BLaER1 (cell line): ENCODE measurements at regions not wholly inside any gene's neighbourhood (a gene's known extent, or its start where the extent isn't known, plus 50 kb on each side); places are given as distances from the start of the nearest gene placed in this dataset.

Experiments used
- H3K27ac ChIP-seq: shearing (Covaris generic); formaldehyde crosslinking; 2 replicates; pipeline ENCODE4 v1.8.1; 2022
- H3K27me3 ChIP-seq: shearing (Covaris generic); formaldehyde crosslinking; 2 replicates; pipeline ENCODE4 v1.8.1; 2022
- H3K36me3 ChIP-seq: shearing (Covaris generic); formaldehyde crosslinking; 2 replicates; pipeline ENCODE4 v1.8.1; 2022
- H3K4me1 ChIP-seq: shearing (Covaris generic); formaldehyde crosslinking; 2 replicates; pipeline ENCODE4 v1.8.1; 2022
- H3K4me2 ChIP-seq: shearing (Covaris generic); formaldehyde crosslinking; 2 replicates; pipeline ENCODE4 v1.8.1; 2022
- H3K4me3 ChIP-seq: shearing (Covaris generic); formaldehyde crosslinking; 2 replicates; pipeline ENCODE4 v1.8.1; 2022
- H3K9ac ChIP-seq: shearing (Covaris generic); formaldehyde crosslinking; 2 replicates; pipeline ENCODE4 v1.8.1; 2022
- H3K9me3 ChIP-seq: shearing (Covaris generic); formaldehyde crosslinking; 2 replicates; pipeline ENCODE4 v1.8.1; 2022
- H4K20me1 ChIP-seq: shearing (Covaris generic); formaldehyde crosslinking; 2 replicates; pipeline ENCODE4 v1.8.1; 2022
- Cebpa-rat ChIP-seq: shearing (Covaris generic); IDR thresholded peaks from 2 replicates; pipeline ENCODE4 v1.8.1; 2022

GRCh38 chr17:56733833-56734232 is 99.9 kb downstream of the C17orf67 start:
- no peak for TF ChIP-seq Cebpa-rat
- H3K4me3 ChIP-seq, result no peak overlapping the region
- H3K9me3 ChIP-seq, result no peaks in the 10 kb centered on the region
- H3K27ac ChIP-seq, result no peak overlapping the region
- H3K27me3 ChIP-seq, result no peaks in the 10 kb centered on the region
- H3K36me3 ChIP-seq, result no peaks in the 10 kb centered on the region
- no peak overlapping the region for H3K4me2 ChIP-seq
- H3K4me1 ChIP-seq, result peaks cover 32% of the 10 kb centered on the region
- H4K20me1 ChIP-seq, result no peaks in the 10 kb centered on the region
- H3K9ac ChIP-seq, result no peak overlapping the region

- Histone ChIP-seq H4K20me1 (no peaks in the 10 kb centered on the region), H3K27me3 (no peaks in the 10 kb centered on the region), H3K4me1 (peaks cover 34% of the 10 kb centered on the region), H3K9ac (no peak overlapping the region), H3K9me3 (no peaks in the 10 kb centered on the region), H3K4me2 (no peak overlapping the region), H3K4me3 (no peak overlapping the region), H3K27ac (no peak overlapping the region), H3K36me3 (no peaks in the 10 kb centered on the region)
- TF ChIP-seq Cebpa-rat, result no peak
Observed at GRCh38 chr17:56735842-56736241, 97.9 kb downstream of the C17orf67 start.

- Histone ChIP-seq H3K9ac (peak overlapping the region; percentile 39), H3K9me3 (0 out of 2 replicates have a peak, but pooled peaks cover 3% of the 10 kb centered on the region), H3K36me3 (no peaks in the 10 kb centered on the region), H3K4me1 (peaks cover 36% of the 10 kb centered on the region), H3K27me3 (no peaks in the 10 kb centered on the region), H3K4me2 (peak overlapping the region; percentile 71), H3K4me3 (no peak overlapping the region), H4K20me1 (no peaks in the 10 kb centered on the region), H3K27ac (peak overlapping the region; percentile 79)
- no peak for TF ChIP-seq Cebpa-rat
Observed at GRCh38 chr17:56737421-56738161, 96.1 kb downstream of the C17orf67 start.

GRCh38 chr17:56739376-56739775 is 94.3 kb downstream of the C17orf67 start:
- peaks cover 21% of the 10 kb centered on the region for H3K9me3 ChIP-seq
- H3K9ac ChIP-seq, result no peak overlapping the region
- no peak overlapping the region for H3K27ac ChIP-seq
- H3K36me3 ChIP-seq, result peaks cover 11% of the 10 kb centered on the region
- no peak overlapping the region for H3K4me3 ChIP-seq
- no peaks in the 10 kb centered on the region for H3K27me3 ChIP-seq
- no peak overlapping the region for H3K4me2 ChIP-seq
- H4K20me1 ChIP-seq, result no peaks in the 10 kb centered on the region
- no peak for TF ChIP-seq Cebpa-rat
- H3K4me1 ChIP-seq, result peaks cover 44% of the 10 kb centered on the region

GRCh38 chr17:56739776-56740175 is 93.9 kb downstream of the C17orf67 start:
- H3K4me3 ChIP-seq, result no peak overlapping the region
- H3K9me3 ChIP-seq, result peaks cover 25% of the 10 kb centered on the region
- H3K4me2 ChIP-seq, result no peak overlapping the region
- no peak for TF ChIP-seq Cebpa-rat
- H3K27ac ChIP-seq, result no peak overlapping the region
- peaks cover 15% of the 10 kb centered on the region for H3K36me3 ChIP-seq
- H3K27me3 ChIP-seq, result no peaks in the 10 kb centered on the region
- H3K4me1 ChIP-seq, result peaks cover 44% of the 10 kb centered on the region
- no peaks in the 10 kb centered on the region for H4K20me1 ChIP-seq
- no peak overlapping the region for H3K9ac ChIP-seq

- Histone ChIP-seq H3K4me3 (no peak overlapping the region), H3K27me3 (no peaks in the 10 kb centered on the region), H3K9me3 (peaks cover 32% of the 10 kb centered on the region), H3K4me2 (no peak overlapping the region), H3K9ac (no peak overlapping the region), H3K36me3 (peaks cover 17% of the 10 kb centered on the region), H3K4me1 (peaks cover 44% of the 10 kb centered on the region), H4K20me1 (no peaks in the 10 kb centered on the region), H3K27ac (no peak overlapping the region)
- TF ChIP-seq Cebpa-rat, result no peak
Observed at GRCh38 chr17:56740481-56740880, 93.2 kb downstream of the C17orf67 start.
